Small intestine (tissue), 7 donors: ENCODE measurements at regions not wholly inside any gene's neighbourhood (a gene's known extent, or its start where the extent isn't known, plus 50 kb on each side); places are given as distances from the start of the nearest gene placed in this dataset.

Source experiments
- DNase-seq, 2 donors: peaks; one replicate each; pipeline versions ENCODE4 v3.0.0 to v3.0.0-alpha.2; 2013
- FAIRE-seq: peaks from 2 replicates; lab custom pipeline; 2012; peaks lifted over from hg19 to GRCh38; lab: Jason Lieb, UNC
- H3K27ac ChIP-seq, 3 donors: one replicate each; pipeline ENCODE4 v1.5.1; 2013; ENCODE audit warnings: low read length in 2 of 3, mild to moderate bottlenecking in 2 of 3, control low read depth in 1 of 3, inconsistent platforms in 1 of 3, low read depth in 1 of 3, moderate library complexity in 1 of 3
- H3K27me3 ChIP-seq, 3 donors: one replicate each; pipeline ENCODE4 v1.6.1; 2013; ENCODE audit warnings: low read length in 3 of 3, inconsistent platforms in 1 of 3; ENCODE audit not compliant: control insufficient read depth in 3 of 3, insufficient read depth in 3 of 3
- H3K36me3 ChIP-seq, 3 donors: one replicate each; pipeline ENCODE4 v1.6.1; 2013; ENCODE audit warnings: low read length in 3 of 3, inconsistent platforms in 1 of 3, low read depth in 1 of 3, mild to moderate bottlenecking in 1 of 3, moderate library complexity in 1 of 3; ENCODE audit not compliant: control insufficient read depth in 3 of 3, insufficient read depth in 2 of 3
- H3K4me1 ChIP-seq, 3 donors: one replicate each; pipeline ENCODE4 v1.6.1; 2013; ENCODE audit warnings: low read length in 2 of 3, inconsistent platforms in 1 of 3, low read depth in 1 of 3, mild to moderate bottlenecking in 1 of 3, moderate library complexity in 1 of 3; ENCODE audit not compliant: control insufficient read depth in 3 of 3, insufficient read depth in 2 of 3
- H3K4me3 ChIP-seq, 3 donors: one replicate each; pipeline ENCODE4 v1.5.1; 2013; ENCODE audit warnings: low read length in 3 of 3, control low read depth in 1 of 3, inconsistent platforms in 1 of 3, low read depth in 1 of 3, mild to moderate bottlenecking in 1 of 3, moderate library complexity in 1 of 3
- H3K9me3 ChIP-seq, 2 donors: one replicate each; pipeline ENCODE4 v1.6.1; 2013; ENCODE audit warnings: low read depth in 1 of 2, low read length in 1 of 2; ENCODE audit not compliant: control insufficient read depth in 2 of 2, insufficient read depth in 1 of 2
- WGBS, 3 donors: extraction: QIAGEN DNeasy Blood & Tissue Kit; methylation state at CpG; one replicate each; pipeline ENCODE4 v1.1.7; 2013; 5-methylcytosine and 5-hydroxymethylcytosine counted together
- donor health status: healthy with polysubstance abuse.
- donor health status: control.
- donor health status: control.
- donor health status: Bipolar disorder and iron deficiency.
- donor health status: healthy.

GRCh38 chr1:102084771-102085535 is 88.2 kb upstream of the OLFM3 start:
- Histone ChIP-seq H3K9me3 (peaks cover 0 to 6% of the 10 kb centered on the region in 2 donors), H3K4me3 (no peak overlapping the region), H3K36me3 (no peaks in the 10 kb centered on the region), H3K27me3 (no peaks in the 10 kb centered on the region), H3K27ac (no peak overlapping the region), H3K4me1 (no peaks in the 10 kb centered on the region)
- 74 to 91% (median 90%) methylated on average over 1 of the region's 1 CpG for WGBS, 3 donors
- FAIRE-seq, result no peak
- DNase-seq, result no peak

DNA sequence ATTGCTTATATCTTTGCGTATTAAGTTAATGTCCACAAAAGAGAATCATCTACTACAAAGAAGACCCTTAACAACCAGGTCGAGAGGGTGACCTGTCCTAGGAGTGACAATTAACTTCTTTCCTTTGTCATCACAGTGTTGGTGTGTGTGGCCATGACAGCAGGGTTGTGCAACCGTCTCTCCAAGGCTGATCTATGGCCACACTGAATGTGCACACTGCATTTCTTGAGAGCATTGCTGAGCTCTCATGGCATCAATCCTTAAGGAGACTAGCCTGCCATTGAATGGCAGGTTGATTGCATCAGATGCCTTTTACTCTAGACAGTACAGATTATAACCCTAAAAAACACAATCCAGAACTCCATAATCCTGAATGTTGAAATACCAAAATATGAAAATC is 86.5 kb upstream of the OLFM3 start:
- DNase-seq (no peak), FAIRE-seq (no peak)
- 63 to 73% (median 66%) methylated on average over 3 of the region's 3 CpGs for WGBS, 3 donors
- H3K9me3 ChIP-seq, result peaks cover 0 to 6% of the 10 kb centered on the region in 2 donors
- H3K4me3 ChIP-seq, result no peak overlapping the region
- H3K27me3 ChIP-seq, result no peaks in the 10 kb centered on the region
- H3K4me1 ChIP-seq, result no peaks in the 10 kb centered on the region
- no peaks in the 10 kb centered on the region for H3K36me3 ChIP-seq
- H3K27ac ChIP-seq, result no peak overlapping the region

- Histone ChIP-seq H3K9me3 (no peaks in the 10 kb centered on the region), H3K4me3 (no peak overlapping the region), H3K4me1 (no peaks in the 10 kb centered on the region), H3K27ac (no peak overlapping the region), H3K36me3 (no peaks in the 10 kb centered on the region), H3K27me3 (no peaks in the 10 kb centered on the region)
- FAIRE-seq, result no peak
- DNase-seq, result no peak
Measured at GRCh38 chr1:102074874-102075273, 78.1 kb upstream of the OLFM3 start.

DNA sequence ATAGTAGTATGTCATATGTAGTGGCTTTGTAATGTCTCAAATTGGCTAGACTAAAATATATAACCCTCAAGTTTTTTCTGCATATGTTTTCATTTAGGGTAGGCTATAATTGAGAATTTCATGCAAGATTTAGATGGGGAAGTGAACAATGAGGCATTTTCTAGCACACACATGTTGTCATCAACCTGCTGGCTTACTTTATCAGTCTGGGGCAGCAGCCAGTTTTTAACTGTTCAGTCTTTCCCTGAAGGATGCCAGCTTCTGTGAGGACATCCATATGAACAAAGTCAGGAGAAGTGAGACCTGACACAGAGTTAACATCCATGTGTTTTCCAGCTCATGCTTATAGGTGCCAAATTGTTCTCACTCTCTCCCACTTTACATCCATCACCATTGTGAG is 74.7 kb upstream of the OLFM3 start:
- DNase-seq (no peak), FAIRE-seq (no peak)
- H3K4me3 ChIP-seq, result no peak overlapping the region
- no peaks in the 10 kb centered on the region for H3K9me3 ChIP-seq
- no peaks in the 10 kb centered on the region for H3K36me3 ChIP-seq
- no peaks in the 10 kb centered on the region for H3K27me3 ChIP-seq
- H3K27ac ChIP-seq, result no peak overlapping the region
- no peaks in the 10 kb centered on the region for H3K4me1 ChIP-seq

DNA sequence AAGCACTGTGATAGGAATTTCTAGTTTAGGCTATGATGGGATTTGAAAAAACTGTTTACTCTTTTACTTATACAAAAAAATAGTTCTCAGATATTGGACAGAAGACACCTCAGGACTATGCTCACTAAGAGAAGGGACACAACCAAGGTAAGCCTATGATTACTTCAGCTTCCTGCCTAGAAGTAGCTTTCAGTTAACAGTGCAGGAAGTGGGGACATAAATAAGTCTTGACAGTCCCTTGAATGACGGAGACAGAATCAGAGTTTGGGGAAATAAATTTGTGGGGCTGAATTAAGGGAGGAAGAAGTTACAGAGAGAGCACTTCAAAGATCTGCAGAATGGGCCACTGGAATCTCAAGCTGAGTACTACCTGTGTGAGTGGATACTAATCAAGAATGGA is 53.8 kb upstream of the OLFM3 start:
- Histone ChIP-seq H3K27me3 (no peaks in the 10 kb centered on the region), H3K27ac (no peak overlapping the region), H3K36me3 (no peaks in the 10 kb centered on the region), H3K9me3 (peaks cover 0 to 3% of the 10 kb centered on the region in 2 donors), H3K4me1 (no peaks in the 10 kb centered on the region), H3K4me3 (no peak overlapping the region)
- no peak for DNase-seq
- 37 to 56% (median 45%) methylated on average over 1 of the region's 1 CpG for WGBS, 3 donors
- FAIRE-seq, result no peak

- H3K9me3 ChIP-seq, result peaks cover 0 to 3% of the 10 kb centered on the region in 2 donors
- no peak for DNase-seq
Measured at GRCh38 chr1:102047724-102048123, 51.0 kb upstream of the OLFM3 start.

More at GRCh38 chr1:102047724-102048123, 51.0 kb upstream of the OLFM3 start:
- WGBS, 3 donors, result 57 to 86% (median 83%) methylated on average over 2 of the region's 2 CpGs
- H3K4me3 ChIP-seq, result no peak overlapping the region
- H3K27ac ChIP-seq, result no peak overlapping the region
- FAIRE-seq, result no peak
- no peaks in the 10 kb centered on the region for H3K36me3 ChIP-seq
- H3K4me1 ChIP-seq, result no peaks in the 10 kb centered on the region
- H3K27me3 ChIP-seq, result no peaks in the 10 kb centered on the region
